ENCODE measurements at regions not wholly inside any gene's neighbourhood (a gene's known extent, or its start where the extent isn't known, plus 50 kb on each side); places are given as distances from the start of the nearest gene placed in this dataset.

- DNase-seq (ENCODE audit: low read depth): peak; percentile 45
Observed at GRCh38 chr5:115375893-115376292, 79.4 kb upstream of the CCDC112 start.

- DNase-seq (ENCODE audit: low read depth): no peak
Observed at GRCh38 chr5:115374057-115374775, 77.8 kb upstream of the CCDC112 start.

GRCh38 chr5:115372146-115372545 lies 75.7 kb upstream of the CCDC112 start:
- no peak for DNase-seq (ENCODE audit: low read depth)

GRCh38 chr5:115369430-115370144 lies 73.1 kb upstream of the CCDC112 start:
- no peak for DNase-seq (ENCODE audit: low read depth)

GRCh38 chr5:115366223-115366622 lies 69.8 kb upstream of the CCDC112 start:
- DNase-seq (ENCODE audit: low read depth): peak; percentile 98

GRCh38 chr5:115363879-115364278 lies 67.4 kb upstream of the CCDC112 start:
- DNase-seq (ENCODE audit: low read depth): no peak

- DNase-seq (ENCODE audit: low read depth): peak; percentile 27
Observed at GRCh38 chr5:115360046-115360685, 63.7 kb upstream of the CCDC112 start.

GRCh38 chr5:115355767-115356381 lies 59.4 kb upstream of the CCDC112 start:
- DNase-seq (ENCODE audit: low read depth): no peak

GRCh38 chr5:115355095-115355494 lies 58.6 kb upstream of the CCDC112 start:
- DNase-seq (ENCODE audit: low read depth): no peak

GRCh38 chr5:115354246-115354645 lies 57.8 kb upstream of the CCDC112 start:
- DNase-seq (ENCODE audit: low read depth): no peak

- no peak for DNase-seq (ENCODE audit: low read depth)
Observed at GRCh38 chr5:115352571-115352970, 56.1 kb upstream of the CCDC112 start.

GRCh38 chr5:115351356-115352195 lies 55.1 kb upstream of the CCDC112 start:
- DNase-seq (ENCODE audit: low read depth): peak; percentile 34

GRCh38 chr5:115350894-115351293 lies 54.4 kb upstream of the CCDC112 start:
- DNase-seq (ENCODE audit: low read depth): no peak

GRCh38 chr5:115349001-115349817 lies 52.8 kb upstream of the CCDC112 start:
- peak; percentile 80 for DNase-seq (ENCODE audit: low read depth)

- DNase-seq (ENCODE audit: low read depth): no peak
Observed at GRCh38 chr5:115348175-115348574, 51.7 kb upstream of the CCDC112 start.

Data from RPMI7951 (cell line).